ENCODE measurements at regions not wholly inside any gene's neighbourhood (a gene's known extent, or its start where the extent isn't known, plus 50 kb on each side); places are given as distances from the start of the nearest gene placed in this dataset.

- Mint-ChIP-seq H3K36me3 (no peaks in the 10 kb centered on the region), H3K27me3 (no peaks in the 10 kb centered on the region), H3K27ac (no peak overlapping the region), H3K4me3 (no peak overlapping the region), H3K4me1 (ENCODE audit: unreplicated experiment) (peaks cover 4% of the 10 kb centered on the region), H3K9me3 (no peaks in the 10 kb centered on the region)
- TF ChIP-seq, protein P1, sequence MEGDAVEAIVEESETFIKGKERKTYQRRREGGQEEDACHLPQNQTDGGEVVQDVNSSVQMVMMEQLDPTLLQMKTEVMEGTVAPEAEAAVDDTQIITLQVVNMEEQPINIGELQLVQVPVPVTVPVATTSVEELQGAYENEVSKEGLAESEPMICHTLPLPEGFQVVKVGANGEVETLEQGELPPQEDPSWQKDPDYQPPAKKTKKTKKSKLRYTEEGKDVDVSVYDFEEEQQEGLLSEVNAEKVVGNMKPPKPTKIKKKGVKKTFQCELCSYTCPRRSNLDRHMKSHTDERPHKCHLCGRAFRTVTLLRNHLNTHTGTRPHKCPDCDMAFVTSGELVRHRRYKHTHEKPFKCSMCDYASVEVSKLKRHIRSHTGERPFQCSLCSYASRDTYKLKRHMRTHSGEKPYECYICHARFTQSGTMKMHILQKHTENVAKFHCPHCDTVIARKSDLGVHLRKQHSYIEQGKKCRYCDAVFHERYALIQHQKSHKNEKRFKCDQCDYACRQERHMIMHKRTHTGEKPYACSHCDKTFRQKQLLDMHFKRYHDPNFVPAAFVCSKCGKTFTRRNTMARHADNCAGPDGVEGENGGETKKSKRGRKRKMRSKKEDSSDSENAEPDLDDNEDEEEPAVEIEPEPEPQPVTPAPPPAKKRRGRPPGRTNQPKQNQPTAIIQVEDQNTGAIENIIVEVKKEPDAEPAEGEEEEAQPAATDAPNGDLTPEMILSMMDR (conservative IDR thresholded peaks at IDR 0.05) = no peak
- no peak for DNase-seq (ENCODE audit: extremely low spot score, unreplicated experiment)
These were observed 390.7 kb upstream of the NETO1 start for GRCh38 chr18:73258375-73259087.

- H3K27me3 Mint-ChIP-seq = no peaks in the 10 kb centered on the region
- peaks cover 4% of the 10 kb centered on the region for H3K4me1 Mint-ChIP-seq (ENCODE audit: unreplicated experiment)
- DNase-seq (ENCODE audit: extremely low spot score, unreplicated experiment) = no peak
- H3K27ac Mint-ChIP-seq = no peak overlapping the region
- no peaks in the 10 kb centered on the region for H3K9me3 Mint-ChIP-seq
- TF ChIP-seq, protein P1 (conservative IDR thresholded peaks at IDR 0.05) = no peak
- H3K36me3 Mint-ChIP-seq = no peaks in the 10 kb centered on the region
- no peak overlapping the region for H3K4me3 Mint-ChIP-seq
These were observed 386.8 kb upstream of the NETO1 start for GRCh38 chr18:73254564-73254963.

- Mint-ChIP-seq H3K4me1 (ENCODE audit: unreplicated experiment) (peaks cover 5% of the 10 kb centered on the region), H3K9me3 (no peaks in the 10 kb centered on the region), H3K27ac (no peak overlapping the region), H3K27me3 (no peaks in the 10 kb centered on the region), H3K36me3 (no peaks in the 10 kb centered on the region), H3K4me3 (no peak overlapping the region)
- TF ChIP-seq, protein P1 (conservative IDR thresholded peaks at IDR 0.05) = no peak
- DNase-seq (ENCODE audit: extremely low spot score, unreplicated experiment) = no peak
These were observed 381.2 kb upstream of the NETO1 start for GRCh38 chr18:73249030-73249429.

DNA sequence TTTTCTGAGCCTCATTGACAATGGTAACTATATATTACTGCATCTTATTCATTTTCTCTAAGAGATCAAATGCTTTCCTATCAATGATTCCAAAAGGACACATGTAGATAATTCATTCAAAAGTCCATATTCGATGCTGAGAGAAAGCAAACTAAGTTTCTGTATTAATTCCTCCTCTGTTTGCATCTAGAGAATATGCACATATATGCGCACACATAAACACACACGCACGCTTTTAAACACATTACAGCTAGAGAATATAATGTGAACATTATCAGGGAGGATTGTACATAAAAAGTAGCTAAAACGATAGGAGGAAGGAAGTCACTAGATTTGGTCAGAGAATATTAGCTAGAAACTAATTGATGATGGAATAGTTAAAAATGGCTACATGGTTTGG, 379.0 kb upstream of the NETO1 start:
- H3K4me3 Mint-ChIP-seq = no peak overlapping the region
- H3K27me3 Mint-ChIP-seq = no peaks in the 10 kb centered on the region

DNA sequence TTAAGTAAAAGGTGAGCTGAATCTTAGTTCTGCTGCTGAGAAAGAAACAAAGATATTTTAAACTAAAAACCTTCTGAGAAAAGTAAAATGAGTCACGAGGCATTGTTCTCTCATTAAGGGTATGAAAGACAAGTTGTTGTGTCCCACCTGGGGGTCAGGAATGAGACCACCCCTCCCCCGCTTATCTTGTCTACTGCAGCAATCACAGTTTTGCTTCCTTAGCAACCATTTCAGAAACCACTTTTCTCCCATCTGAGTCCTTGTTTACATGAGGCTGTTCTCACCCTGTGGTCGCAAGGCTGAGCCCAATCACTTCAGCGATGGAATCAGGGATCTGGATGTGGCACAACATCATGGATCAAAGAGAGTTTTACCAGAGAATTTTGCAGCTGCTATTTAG, 377.6 kb upstream of the NETO1 start:
- Mint-ChIP-seq H3K36me3 (no peaks in the 10 kb centered on the region), H3K9me3 (no peaks in the 10 kb centered on the region), H3K27ac (no peak overlapping the region), H3K27me3 (no peaks in the 10 kb centered on the region), H3K4me3 (no peak overlapping the region), H3K4me1 (ENCODE audit: unreplicated experiment) (peaks cover 5% of the 10 kb centered on the region)
- no peak for DNase-seq (ENCODE audit: extremely low spot score, unreplicated experiment)
- TF ChIP-seq, protein P1 (conservative IDR thresholded peaks at IDR 0.05) = no peak

More for the DNA sequence above, 379.0 kb upstream of the NETO1 start:
- Mint-ChIP-seq H3K9me3 (no peaks in the 10 kb centered on the region), H3K27ac (no peak overlapping the region), H3K36me3 (no peaks in the 10 kb centered on the region), H3K4me1 (ENCODE audit: unreplicated experiment) (peaks cover 5% of the 10 kb centered on the region)
- no peak for DNase-seq (ENCODE audit: extremely low spot score, unreplicated experiment)
- TF ChIP-seq, protein P1 (conservative IDR thresholded peaks at IDR 0.05) = no peak

Data from type B pancreatic cell (in vitro differentiated cells).